Stimulated activated naive CD8-positive, alpha-beta T cell treated with anti-CD3 and anti-CD28 coated beads, Interleukin-15, amount 100 ng/mL, for 72 hours (primary cell): ENCODE measurements at regions not wholly inside any gene's neighbourhood (a gene's known extent, or its start where the extent isn't known, plus 50 kb on each side); places are given as distances from the start of the nearest gene placed in this dataset.
"Not testable (repeated sequence)": the region's sequence is repeated elsewhere in the genome, so short reads cannot be mapped to it uniquely, and the experiment has no call there.

Source experiments
- ATAC-seq: fragments of 150-1000 bp; cut with Tn5 transposase; 2 replicates; pipeline ENCODE4 v1.10.0; 2021; ENCODE audit warnings: mild to moderate bottlenecking, moderate library complexity
- DNase-seq, 2 donors: peaks; one replicate each; pipeline ENCODE4 v3.0.0; 2021 to 2022
- H3K27ac Mint-ChIP-seq, 2 donors: one replicate each; pipeline ENCODE4 v1.8.0; 2022; ENCODE audit warnings: mild to moderate bottlenecking in 2 of 2, mixed read lengths in 2 of 2, moderate library complexity in 2 of 2
- H3K27me3 Mint-ChIP-seq: one replicate; pipeline ENCODE4 v1.8.0; 2022; ENCODE audit warnings: mixed read lengths
- H3K4me1 Mint-ChIP-seq: one replicate; pipeline ENCODE4 v1.8.0; 2022; ENCODE audit warnings: mild to moderate bottlenecking, mixed read lengths
- H3K4me3 Mint-ChIP-seq, 2 donors: one replicate each; pipeline ENCODE4 v1.8.0; 2022; ENCODE audit warnings: mild to moderate bottlenecking in 2 of 2, mixed read lengths in 2 of 2, moderate library complexity in 1 of 2
- H3K9me3 Mint-ChIP-seq, 2 donors: one replicate each; pipeline ENCODE4 v1.8.0; 2022; ENCODE audit warnings: mixed read lengths in 2 of 2

DNA sequence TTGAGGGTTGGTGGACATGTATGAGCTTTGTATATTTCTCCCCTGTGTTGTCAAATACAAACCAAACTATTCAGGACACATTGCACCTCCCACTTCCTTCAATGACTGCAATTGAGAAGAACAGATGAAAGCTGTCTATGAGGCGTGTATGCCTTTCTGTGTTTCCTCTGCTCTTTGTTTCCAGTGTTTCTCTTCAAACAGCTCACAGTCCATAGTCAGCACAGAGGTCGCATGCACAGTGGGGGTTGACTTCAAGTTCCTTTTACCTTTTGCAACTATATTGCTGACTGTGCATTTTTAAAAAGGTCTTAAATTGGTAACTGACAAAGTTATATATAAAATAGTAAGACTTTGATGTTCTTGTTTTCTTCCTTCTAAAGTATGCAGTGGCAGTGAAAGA is 957.8 kb downstream of the C4orf33 start:
- peaks cover 5 to 14% of the 10 kb centered on the region in 2 donors for H3K9me3 Mint-ChIP-seq
- DNase-seq (no peak), ATAC-seq (no peak)
- no peak overlapping the region for H3K27ac Mint-ChIP-seq
- H3K27me3 Mint-ChIP-seq = no peaks in the 10 kb centered on the region
- no peak overlapping the region for H3K4me3 Mint-ChIP-seq
- H3K4me1 Mint-ChIP-seq = no peaks in the 10 kb centered on the region

DNA sequence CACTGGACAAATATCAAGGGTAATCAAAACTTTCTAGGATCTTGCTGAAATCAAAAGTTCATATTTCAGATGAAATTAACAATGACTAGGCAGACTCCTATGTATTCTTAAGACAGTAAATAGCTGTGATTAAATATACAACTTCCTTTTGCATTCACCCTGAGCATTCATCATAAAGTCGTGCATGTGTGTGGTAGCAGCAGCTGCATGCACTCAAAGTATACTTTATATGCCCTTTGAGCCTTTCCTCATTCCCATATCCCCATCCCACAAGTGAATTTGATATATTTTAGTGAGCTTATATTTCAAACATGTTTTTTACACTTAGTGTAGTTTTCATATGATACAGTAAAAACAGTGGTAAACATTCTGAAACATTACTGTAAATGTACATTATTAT is 959.0 kb downstream of the C4orf33 start:
- no peaks in the 10 kb centered on the region for H3K4me1 Mint-ChIP-seq
- no peak for ATAC-seq
- no peak for DNase-seq
- no peaks in the 10 kb centered on the region for H3K27me3 Mint-ChIP-seq
- H3K4me3 Mint-ChIP-seq = no peak overlapping the region
- peaks cover 5 to 8% of the 10 kb centered on the region in 2 donors for H3K9me3 Mint-ChIP-seq
- H3K27ac Mint-ChIP-seq = no peak overlapping the region

DNA sequence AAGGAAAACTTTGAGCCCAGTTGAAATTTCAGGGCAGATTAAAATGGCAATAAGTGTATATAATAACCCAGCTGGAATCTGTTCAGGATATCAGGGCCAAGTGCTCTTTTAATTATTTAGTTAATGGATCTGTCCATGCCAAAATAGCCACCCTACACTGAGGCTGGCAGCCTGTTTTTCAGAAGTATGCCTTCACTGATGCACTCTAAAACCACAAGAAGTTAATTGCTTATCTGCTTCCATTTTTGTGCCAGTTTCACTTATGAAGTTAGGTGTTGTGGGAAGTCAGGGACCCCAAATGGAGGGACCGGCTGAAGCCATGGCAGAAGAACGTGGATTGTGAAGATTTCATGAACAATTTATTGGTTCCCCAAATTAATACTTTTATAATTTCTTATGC is 960.3 kb downstream of the C4orf33 start:
- no peaks in the 10 kb centered on the region for H3K4me1 Mint-ChIP-seq
- no peak for DNase-seq
- ATAC-seq = no peak
- H3K4me3 Mint-ChIP-seq = no peak overlapping the region
- peaks cover 8 to 9% of the 10 kb centered on the region in 2 donors for H3K9me3 Mint-ChIP-seq
- no peaks in the 10 kb centered on the region for H3K27me3 Mint-ChIP-seq
- no peak overlapping the region for H3K27ac Mint-ChIP-seq

DNA sequence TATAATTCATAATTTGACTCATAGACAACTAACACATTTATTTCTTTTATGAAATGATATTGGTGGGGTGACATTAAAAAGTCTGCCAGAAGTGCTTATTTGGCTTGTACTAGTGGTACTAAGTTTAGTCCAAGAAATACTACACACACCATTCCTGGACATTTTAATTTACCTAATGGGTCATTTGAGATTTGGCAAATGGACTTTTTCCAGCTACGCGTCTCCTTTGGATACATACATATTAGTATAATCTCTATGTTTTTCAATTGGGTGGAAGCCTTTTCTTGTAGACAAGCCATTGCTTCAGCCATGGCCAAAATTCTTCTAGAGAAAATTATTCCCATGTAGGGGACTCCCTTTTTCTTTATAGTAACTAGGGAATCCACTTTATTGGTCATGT is 968.5 kb downstream of the C4orf33 start:
- Mint-ChIP-seq H3K4me3 (no peak overlapping the region), H3K27me3 (no peaks in the 10 kb centered on the region), H3K27ac (no peak overlapping the region), H3K9me3 (peaks cover 0 to 4% of the 10 kb centered on the region in 2 donors), H3K4me1 (no peaks in the 10 kb centered on the region)
- ATAC-seq (no peak), DNase-seq (no peak)

DNA sequence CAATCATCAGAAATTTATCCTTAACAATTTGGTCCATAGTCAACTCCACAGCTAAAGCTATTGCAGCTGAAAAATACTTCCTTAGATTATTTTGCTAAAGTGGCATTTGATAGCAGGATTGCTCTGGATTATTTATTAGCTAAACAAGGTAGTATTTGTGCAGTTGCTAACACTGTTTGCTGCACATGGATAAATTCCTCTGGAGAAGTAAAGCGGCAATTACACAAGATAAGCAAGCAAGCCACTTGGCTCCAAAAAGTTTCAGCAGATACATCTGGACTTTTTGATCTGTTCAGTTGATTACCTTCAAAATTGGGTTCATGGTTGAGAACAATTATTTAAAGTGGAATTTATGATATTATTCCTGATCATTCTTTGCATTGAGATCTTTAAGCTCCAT is 971.5 kb downstream of the C4orf33 start:
- no peak overlapping the region for H3K27ac Mint-ChIP-seq
- DNase-seq (no peak), ATAC-seq (no peak)
- H3K4me1 Mint-ChIP-seq = no peaks in the 10 kb centered on the region
- no peak overlapping the region for H3K4me3 Mint-ChIP-seq
- peaks cover 5 to 6% of the 10 kb centered on the region in 2 donors for H3K9me3 Mint-ChIP-seq
- H3K27me3 Mint-ChIP-seq = no peaks in the 10 kb centered on the region

DNA sequence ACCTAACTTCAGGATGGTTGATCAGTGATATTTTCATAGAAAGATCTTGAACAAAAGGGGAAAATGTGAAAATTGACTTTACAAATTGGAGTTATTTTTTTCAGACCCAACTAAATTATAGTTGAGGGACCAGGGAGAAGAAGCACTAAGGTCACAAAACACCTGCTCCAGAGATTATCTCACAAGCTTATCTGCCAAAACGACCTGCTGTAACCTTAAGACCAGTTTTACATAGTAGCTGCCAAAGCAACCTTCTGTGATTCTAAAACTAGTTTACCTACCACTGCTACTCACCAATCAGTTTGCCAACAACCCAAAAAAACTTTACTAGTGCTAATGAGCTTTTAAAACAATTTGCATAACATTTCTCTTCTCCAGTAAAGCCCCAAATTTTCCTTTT is 972.1 kb downstream of the C4orf33 start:
- no peak overlapping the region for H3K4me3 Mint-ChIP-seq
- no peaks in the 10 kb centered on the region for H3K27me3 Mint-ChIP-seq
- ATAC-seq = no peak
- no peak for DNase-seq
- H3K27ac Mint-ChIP-seq = no peak overlapping the region
- H3K4me1 Mint-ChIP-seq = no peaks in the 10 kb centered on the region
- peaks cover 7 to 10% of the 10 kb centered on the region in 2 donors for H3K9me3 Mint-ChIP-seq

DNA sequence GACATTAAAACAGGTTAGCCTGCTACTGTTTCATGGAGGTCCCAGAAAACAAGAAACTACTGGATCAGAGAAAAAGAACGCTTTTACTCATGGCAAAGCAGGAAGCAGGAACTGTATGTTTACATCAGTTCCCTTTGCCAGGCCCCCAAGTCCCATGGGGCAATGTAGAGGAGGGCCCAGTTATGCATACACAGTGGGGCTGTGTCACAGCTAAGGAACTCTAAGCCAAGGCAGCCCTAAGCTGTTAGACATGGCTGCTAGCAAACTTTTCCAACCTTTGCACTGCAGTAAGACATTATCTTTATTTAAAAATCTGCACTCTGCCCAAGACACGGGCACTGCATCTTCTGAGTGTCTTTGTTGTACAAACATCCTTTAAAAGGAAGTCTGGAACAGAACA is 975.8 kb downstream of the C4orf33 start:
- no peak for DNase-seq
- Mint-ChIP-seq H3K4me3 (no peak overlapping the region), H3K4me1 (no peaks in the 10 kb centered on the region), H3K27ac (no peak overlapping the region), H3K9me3 (peaks cover 7 to 10% of the 10 kb centered on the region in 2 donors), H3K27me3 (no peaks in the 10 kb centered on the region)
- no peak for ATAC-seq

DNA sequence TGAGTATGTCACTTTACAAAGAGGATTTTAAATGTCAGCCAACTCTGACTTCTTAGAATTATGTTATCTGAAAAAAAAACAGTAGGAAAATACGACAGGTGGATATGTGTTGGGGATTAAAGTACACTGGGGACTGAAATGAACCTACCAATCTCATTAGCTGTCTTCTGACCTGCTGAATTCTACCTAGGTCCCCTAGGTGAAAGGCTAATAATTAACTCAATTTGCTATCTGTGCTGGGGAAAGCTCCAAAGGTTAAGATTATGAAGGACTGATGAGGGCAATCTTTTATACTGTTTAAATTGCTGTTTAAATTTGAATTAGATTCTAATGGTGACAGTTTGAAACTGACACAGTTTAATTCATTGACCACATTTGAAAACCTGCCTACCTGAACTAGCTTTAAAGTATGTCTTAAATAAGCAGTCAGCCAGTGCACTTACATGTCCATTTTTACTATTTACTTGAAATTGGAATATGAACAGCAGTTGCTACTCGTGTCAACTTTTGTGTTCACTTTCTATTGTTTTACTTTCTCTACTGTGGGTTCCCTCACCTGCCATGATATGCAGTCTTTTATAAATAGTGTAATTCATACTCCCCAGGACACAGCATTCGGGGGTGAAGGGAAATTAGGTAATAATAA is 977.3 kb downstream of the C4orf33 start:
- H3K9me3 Mint-ChIP-seq = peaks cover 7 to 10% of the 10 kb centered on the region in 2 donors
- H3K27me3 Mint-ChIP-seq = no peaks in the 10 kb centered on the region
- DNase-seq (no peak), ATAC-seq (no peak)
- no peak overlapping the region for H3K4me3 Mint-ChIP-seq
- no peaks in the 10 kb centered on the region for H3K4me1 Mint-ChIP-seq
- no peak overlapping the region for H3K27ac Mint-ChIP-seq

DNA sequence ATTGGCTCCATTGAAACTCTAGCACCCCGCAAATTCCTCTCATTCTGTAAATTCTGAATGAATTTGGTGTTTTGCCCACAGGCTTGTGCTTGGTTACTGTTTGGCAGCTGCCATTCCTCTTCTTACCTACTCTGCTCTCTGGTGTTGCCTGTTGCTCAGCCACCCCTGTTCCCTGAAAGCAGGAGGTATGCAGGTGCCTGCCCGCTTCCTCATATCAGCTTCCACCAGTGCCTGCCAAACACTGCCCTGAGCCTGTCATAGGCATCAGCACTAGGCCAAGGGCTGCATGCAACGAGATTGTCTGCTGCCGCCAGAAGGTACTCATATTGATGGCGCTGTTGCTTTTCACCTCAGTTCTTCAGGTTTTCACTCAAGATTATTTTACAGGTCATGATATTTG is 978.1 kb downstream of the C4orf33 start:
- H3K4me1 Mint-ChIP-seq = no peaks in the 10 kb centered on the region
- no peak for ATAC-seq
- peaks cover 7 to 10% of the 10 kb centered on the region in 2 donors for H3K9me3 Mint-ChIP-seq

DNA sequence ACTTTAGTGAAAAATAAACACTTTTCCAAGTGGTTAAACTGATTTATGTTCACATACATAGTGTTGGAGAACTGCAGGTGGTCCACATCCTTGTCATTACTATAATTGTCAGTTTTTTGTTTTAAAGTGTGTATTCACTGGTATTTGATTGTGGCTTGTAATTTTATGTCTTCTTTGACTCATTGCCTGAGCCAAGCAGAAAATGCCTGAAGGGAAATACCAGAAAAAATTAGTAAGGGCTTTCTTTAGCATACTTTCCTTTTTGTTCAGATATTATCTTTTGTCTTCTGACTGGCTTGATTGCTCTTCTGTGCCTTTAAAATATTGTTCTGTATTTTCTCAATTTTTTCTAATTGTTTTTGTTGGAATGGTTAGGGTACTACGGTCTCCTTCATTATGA is 981.3 kb downstream of the C4orf33 start:
- ATAC-seq (no peak), DNase-seq (no peak)
- Mint-ChIP-seq H3K4me3 (no peak overlapping the region), H3K9me3 (peaks cover 4 to 5% of the 10 kb centered on the region in 2 donors), H3K4me1 (no peaks in the 10 kb centered on the region), H3K27me3 (no peaks in the 10 kb centered on the region), H3K27ac (no peak overlapping the region)

More for the DNA sequence above, 978.1 kb downstream of the C4orf33 start:
- H3K27me3 Mint-ChIP-seq = no peaks in the 10 kb centered on the region
- DNase-seq = no peak
- H3K4me3 Mint-ChIP-seq = no peak overlapping the region
- H3K27ac Mint-ChIP-seq = no peak overlapping the region

DNA sequence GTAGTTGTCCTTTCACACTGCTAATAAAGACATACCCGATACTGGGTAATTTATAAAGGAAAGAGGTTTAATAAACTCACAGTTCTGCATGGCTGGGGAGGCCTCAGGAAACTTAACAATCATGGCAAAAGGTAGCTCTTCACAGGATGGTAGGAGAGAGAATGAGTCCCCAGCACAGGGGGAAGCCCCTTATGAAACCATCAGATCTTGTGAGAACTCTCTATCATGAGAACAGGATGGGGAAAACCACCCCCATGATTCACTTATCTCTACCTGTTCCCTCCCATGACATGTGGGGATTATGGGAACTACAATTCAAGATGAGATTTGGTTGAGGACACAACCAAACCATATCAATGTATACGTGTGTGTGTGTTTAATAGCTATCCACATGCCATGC is 983.1 kb downstream of the C4orf33 start:
- H3K27me3 Mint-ChIP-seq, H3K9me3 Mint-ChIP-seq, H3K4me1 Mint-ChIP-seq, ATAC-seq, H3K4me3 Mint-ChIP-seq, DNase-seq, H3K27ac Mint-ChIP-seq: not testable (repeated sequence)

DNA sequence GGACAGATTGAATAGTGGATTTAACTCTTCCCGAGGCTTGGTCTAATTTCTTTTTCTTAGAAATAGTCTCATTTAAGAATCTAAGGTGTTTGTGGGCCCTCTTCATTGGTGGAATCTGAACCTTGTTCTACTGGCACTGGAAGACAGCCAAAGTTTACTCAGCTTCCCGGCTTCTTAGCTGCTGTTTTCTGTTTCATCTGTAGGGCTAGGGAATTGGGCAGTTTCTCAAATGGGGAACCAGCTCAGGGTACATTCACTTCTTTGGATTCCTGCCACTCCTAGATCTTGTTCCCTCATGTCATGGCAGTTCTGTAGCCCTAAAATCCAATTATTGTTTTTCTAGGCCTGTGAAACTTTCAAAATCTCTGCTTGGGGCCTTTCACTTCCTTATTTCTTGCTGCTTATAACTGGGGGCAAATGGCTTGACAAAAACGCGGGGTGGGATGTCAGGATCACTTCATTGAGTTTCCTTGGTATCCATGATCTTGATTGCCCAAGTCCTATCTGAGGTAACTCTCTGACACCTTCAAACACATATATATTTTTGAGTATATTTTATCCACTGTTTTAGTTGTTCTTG is 985.0 kb downstream of the C4orf33 start:
- no peaks in the 10 kb centered on the region for H3K9me3 Mint-ChIP-seq
- no peaks in the 10 kb centered on the region for H3K27me3 Mint-ChIP-seq
- ATAC-seq (no peak), DNase-seq (no peak)
- H3K4me3 Mint-ChIP-seq = no peak overlapping the region
- no peak overlapping the region for H3K27ac Mint-ChIP-seq
- no peaks in the 10 kb centered on the region for H3K4me1 Mint-ChIP-seq

DNA sequence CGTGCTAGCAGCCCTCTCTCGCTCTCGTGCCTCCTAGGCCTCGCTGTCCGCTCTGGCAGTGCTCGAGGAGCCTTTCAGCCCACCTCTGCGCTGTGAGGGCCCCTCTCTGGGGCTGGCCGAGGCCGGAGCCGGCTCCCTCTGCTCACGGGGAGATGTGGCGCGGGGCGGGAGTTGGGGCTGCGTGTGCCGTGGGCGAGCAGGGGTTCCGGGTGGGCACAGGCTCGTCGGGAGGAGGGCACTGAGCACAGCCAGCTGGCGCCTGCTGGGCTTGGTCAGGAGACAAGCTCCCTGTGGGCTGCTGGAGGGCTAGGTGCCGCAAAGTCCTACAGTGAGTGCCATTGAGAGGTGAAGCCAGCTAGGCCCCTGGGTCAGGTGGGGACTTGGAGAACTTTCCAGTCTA is 994.5 kb downstream of the C4orf33 start:
- no peaks in the 10 kb centered on the region for H3K27me3 Mint-ChIP-seq
- no peaks in the 10 kb centered on the region for H3K9me3 Mint-ChIP-seq
- no peaks in the 10 kb centered on the region for H3K4me1 Mint-ChIP-seq
- no peak for DNase-seq
- no peak for ATAC-seq
- H3K4me3 Mint-ChIP-seq = no peak overlapping the region
- no peak overlapping the region for H3K27ac Mint-ChIP-seq

DNA sequence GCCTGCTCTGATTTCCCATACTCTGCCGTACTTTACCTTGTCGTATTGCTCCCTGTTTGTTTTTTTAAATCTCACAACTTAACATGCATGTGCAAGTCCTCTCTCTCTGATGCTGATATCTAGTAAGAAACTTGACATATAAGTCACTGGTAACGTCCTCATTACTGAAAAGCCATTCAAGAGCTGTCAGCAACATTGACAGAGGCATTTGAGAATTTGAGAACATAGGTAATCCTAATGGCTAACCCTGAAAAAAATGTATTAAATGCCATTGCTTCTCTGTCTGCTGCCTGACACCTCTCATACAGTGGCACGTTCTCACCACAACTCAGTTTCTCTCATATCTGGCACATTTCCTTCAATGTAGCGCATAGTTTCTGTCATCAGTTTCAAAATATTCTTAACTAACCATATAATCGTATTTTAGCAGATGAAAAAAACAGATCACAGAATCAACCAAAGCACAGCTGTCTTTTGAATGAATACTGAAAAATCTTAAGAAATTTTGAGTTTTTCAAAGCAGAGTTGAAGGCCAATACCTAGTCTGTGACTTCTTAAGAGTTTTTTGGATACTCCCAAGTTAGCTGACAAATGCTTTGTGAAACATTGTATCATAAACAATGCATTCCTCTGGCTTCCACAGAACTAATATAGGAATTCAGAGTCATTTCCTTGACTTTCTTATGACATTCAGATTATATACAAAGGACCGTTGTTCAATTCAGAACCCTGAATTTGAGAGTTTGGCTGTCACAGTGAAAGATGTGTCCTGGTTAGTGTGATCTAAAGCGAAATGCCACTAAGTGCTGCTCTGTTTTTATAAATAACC is 996.4 kb downstream of the C4orf33 start:
- Mint-ChIP-seq H3K9me3 (no peaks in the 10 kb centered on the region), H3K4me1 (no peaks in the 10 kb centered on the region)
- no peak for ATAC-seq

DNA sequence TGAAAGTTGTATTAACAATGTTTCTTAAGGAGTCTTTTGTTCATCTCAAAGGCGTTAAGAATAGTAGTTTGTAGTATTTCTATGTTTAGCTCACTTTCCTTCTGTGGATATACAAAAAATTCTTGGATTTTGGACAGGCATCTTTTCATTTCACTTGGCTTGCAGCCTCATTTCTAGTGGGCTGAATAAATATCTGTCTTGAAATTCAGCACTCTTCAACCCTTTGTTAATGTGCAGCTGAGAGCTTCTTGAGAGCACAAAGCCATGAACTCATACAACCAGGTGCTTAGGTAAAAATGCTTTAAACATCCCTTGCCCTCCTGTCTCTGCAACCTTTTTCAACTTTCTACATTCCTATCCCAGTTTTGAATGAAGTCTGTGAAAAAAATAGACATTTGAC is 1003.2 kb downstream of the C4orf33 start:
- no peak overlapping the region for H3K4me3 Mint-ChIP-seq
- no peak overlapping the region for H3K27ac Mint-ChIP-seq
- no peaks in the 10 kb centered on the region for H3K27me3 Mint-ChIP-seq
- H3K9me3 Mint-ChIP-seq = no peaks in the 10 kb centered on the region
- no peak for DNase-seq
- H3K4me1 Mint-ChIP-seq = no peaks in the 10 kb centered on the region
- no peak for ATAC-seq

More for the DNA sequence above, 996.4 kb downstream of the C4orf33 start:
- DNase-seq = no peak
- Mint-ChIP-seq H3K4me3 (no peak overlapping the region), H3K27me3 (no peaks in the 10 kb centered on the region), H3K27ac (no peak overlapping the region)

DNA sequence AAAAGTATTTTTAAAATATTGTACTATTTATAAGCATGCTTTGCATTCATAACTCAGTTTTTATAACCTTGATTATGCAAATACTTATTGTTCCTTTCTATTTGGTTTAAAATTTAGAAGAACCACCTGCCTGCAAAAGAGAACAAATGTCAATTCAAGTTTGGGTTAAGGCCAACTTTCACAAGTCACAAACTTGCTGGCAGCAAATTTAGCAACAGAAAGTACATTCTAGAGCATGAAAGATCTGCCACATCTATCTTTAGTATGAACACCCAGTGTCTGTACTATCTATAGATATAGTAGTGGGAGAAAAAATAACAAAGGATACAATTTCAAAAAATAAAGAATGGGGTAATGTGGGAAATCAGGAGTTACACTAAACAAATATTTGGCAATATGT is 1014.2 kb downstream of the C4orf33 start:
- H3K9me3 Mint-ChIP-seq = peaks cover 6 to 8% of the 10 kb centered on the region in 2 donors
- H3K4me1 Mint-ChIP-seq = no peaks in the 10 kb centered on the region
- no peak for ATAC-seq
- no peaks in the 10 kb centered on the region for H3K27me3 Mint-ChIP-seq
- no peak overlapping the region for H3K4me3 Mint-ChIP-seq
- no peak for DNase-seq
- H3K27ac Mint-ChIP-seq = no peak overlapping the region
